Activated CD4-positive, alpha-beta T cell treated with anti-CD3 and anti-CD28 coated beads, Interleukin-10, Interleukin-2, amounts not matched to agents 100 ng/mL and 50 ng/mL, durations not matched to agents 16 hours and 8 hours (primary cell): ENCODE measurements at regions not wholly inside any gene's neighbourhood (a gene's known extent, or its start where the extent isn't known, plus 50 kb on each side); places are given as distances from the start of the nearest gene placed in this dataset.

Experiments used
- DNase-seq: peaks from one replicate; pipeline ENCODE4 v3.0.0-alpha.2; 2020

GRCh38 chr6:93821953-93822352, 402.6 kb upstream of the EPHA7 start:
- DNase-seq: no peak

GRCh38 chr6:93820465-93821082, 401.2 kb upstream of the EPHA7 start:
- DNase-seq: no peak

GRCh38 chr6:93819189-93819588, 399.8 kb upstream of the EPHA7 start:
- DNase-seq: no peak

- DNase-seq: no peak
Observed at GRCh38 chr6:93817937-93818336, 398.6 kb upstream of the EPHA7 start.

- DNase-seq: no peak
Observed at GRCh38 chr6:93806409-93807270, 387.3 kb upstream of the EPHA7 start.

- no peak for DNase-seq
Observed at GRCh38 chr6:93801101-93801847, 381.9 kb upstream of the EPHA7 start.

- DNase-seq: no peak
Observed at GRCh38 chr6:93799226-93799625, 379.9 kb upstream of the EPHA7 start.

GRCh38 chr6:93794166-93794565, 374.8 kb upstream of the EPHA7 start:
- no peak for DNase-seq

GRCh38 chr6:93792746-93793145, 373.4 kb upstream of the EPHA7 start:
- DNase-seq: no peak

GRCh38 chr6:93790981-93791380, 371.6 kb upstream of the EPHA7 start:
- no peak for DNase-seq

- DNase-seq: no peak
Observed at GRCh38 chr6:93789532-93789931, 370.2 kb upstream of the EPHA7 start.

- DNase-seq: no peak
Observed at GRCh38 chr6:93787841-93788240, 368.5 kb upstream of the EPHA7 start.

- no peak for DNase-seq
Observed at GRCh38 chr6:93786474-93787330, 367.3 kb upstream of the EPHA7 start.

- DNase-seq: no peak
Observed at GRCh38 chr6:93785694-93786030, 366.3 kb upstream of the EPHA7 start.

- DNase-seq: no peak
Observed at GRCh38 chr6:93784794-93785693, 365.7 kb upstream of the EPHA7 start.

GRCh38 chr6:93779086-93779841, 359.9 kb upstream of the EPHA7 start:
- DNase-seq: no peak

GRCh38 chr6:93759190-93759589, 339.8 kb upstream of the EPHA7 start:
- no peak for DNase-seq

- DNase-seq: no peak
Observed at GRCh38 chr6:93751969-93752368, 332.6 kb upstream of the EPHA7 start.

- no peak for DNase-seq
Observed at GRCh38 chr6:93749930-93750329, 330.6 kb upstream of the EPHA7 start.

GRCh38 chr6:93749191-93749590, 329.8 kb upstream of the EPHA7 start:
- DNase-seq: no peak

GRCh38 chr6:93746892-93747291, 327.5 kb upstream of the EPHA7 start:
- no peak for DNase-seq
